ENCODE measurements at regions not wholly inside any gene's neighbourhood (a gene's known extent, or its start where the extent isn't known, plus 50 kb on each side); places are given as distances from the start of the nearest gene placed in this dataset.

GRCh38 chr6:168219804-168220203, 99.8 kb downstream of the DACT2 start:
- H3K36me3 Mint-ChIP-seq (ENCODE audit: insufficient read depth in 1 of 3, low read depth in 3 of 3): no peaks in the 10 kb centered on the region; a peak in 1 of 7 replicates

More at GRCh38 chr6:168219804-168220203, 99.8 kb downstream of the DACT2 start:
- Histone ChIP-seq H3K27ac (ENCODE audit: insufficient read length, low read depth, low read length) (no peak overlapping the region), H3K56ac (ENCODE audit: insufficient read length, low read depth, low read length) (no peak overlapping the region), H2AFZ (ENCODE audit: low read length) (no peak overlapping the region), H3T11ph (ENCODE audit: low read length) (no peak overlapping the region), H3K14ac (ENCODE audit: insufficient read depth, low read length) (no peak overlapping the region; the same call in 1 of the 2 replicates), H3K27me3 (ENCODE audit: insufficient read depth, low read length) (no peaks in the 10 kb centered on the region), H2BK5ac (ENCODE audit: insufficient read length, low read length) (no peak overlapping the region), H3K4me1 (ENCODE audit: insufficient read depth, low read length) (peaks cover 3% of the 10 kb centered on the region; the same call in 1 of the 2 replicates), H3K79me1 (ENCODE audit: insufficient read depth, low read depth, low read length, poor library complexity, severe bottlenecking) (no peaks in the 10 kb centered on the region), H3K23ac (ENCODE audit: insufficient read length, low read depth, low read length) (no peak overlapping the region), H3K9ac (ENCODE audit: extremely low read depth, insufficient read length, low read length) (no peak overlapping the region), H2BK120ac (ENCODE audit: low read depth, low read length, poor library complexity, severe bottlenecking) (no peak overlapping the region), H3K9me3 (ENCODE audit: control insufficient read depth, low read depth, low read length) (no peaks in the 10 kb centered on the region), H4K91ac (ENCODE audit: insufficient read length, low read depth, low read length) (no peak overlapping the region), H3K23me2 (ENCODE audit: insufficient read length, low read depth, low read length, poor library complexity, severe bottlenecking) (no peaks in the 10 kb centered on the region), H2BK20ac (ENCODE audit: low read depth, low read length, poor library complexity, severe bottlenecking) (no peak overlapping the region), H4K20me1 (ENCODE audit: control insufficient read depth, insufficient read depth, insufficient read length) (no peaks in the 10 kb centered on the region), H2BK12ac (ENCODE audit: insufficient read length, low read depth, low read length) (no peak overlapping the region), H3K4me2 (ENCODE audit: insufficient read depth, insufficient read length, low read length) (no peak overlapping the region), H3K79me2 (ENCODE audit: insufficient read depth, low read length) (no peaks in the 10 kb centered on the region), H3K4ac (ENCODE audit: low read depth, low read length) (no peak overlapping the region), H4K8ac (replicated peaks; ENCODE audit: insufficient read length, low read depth, low read length) (no peak overlapping the region), H3K18ac (ENCODE audit: insufficient read length, low read depth, low read length) (no peak overlapping the region), H4K5ac (ENCODE audit: insufficient read length, low read depth, low read length) (no peak overlapping the region), H2BK15ac (ENCODE audit: low read depth, low read length) (no peak overlapping the region), H2AK5ac (ENCODE audit: insufficient read length, low read length) (no peak overlapping the region)
- Mint-ChIP-seq H3K9me3 (no peaks in the 10 kb centered on the region), H3K4me3 (no peak overlapping the region), H3K27me3 (ENCODE audit: low read depth) (peaks cover 12% of the 10 kb centered on the region), H3K4me1 (peaks cover 26 to 31% of the 10 kb centered on the region in 2 experiments), H3K27ac (peak overlapping the region in 1 of 3 experiments; percentile 44; a peak in 1 of 7 replicates)
- DNase-seq: no peak
- TF ChIP-seq, protein P1, sequence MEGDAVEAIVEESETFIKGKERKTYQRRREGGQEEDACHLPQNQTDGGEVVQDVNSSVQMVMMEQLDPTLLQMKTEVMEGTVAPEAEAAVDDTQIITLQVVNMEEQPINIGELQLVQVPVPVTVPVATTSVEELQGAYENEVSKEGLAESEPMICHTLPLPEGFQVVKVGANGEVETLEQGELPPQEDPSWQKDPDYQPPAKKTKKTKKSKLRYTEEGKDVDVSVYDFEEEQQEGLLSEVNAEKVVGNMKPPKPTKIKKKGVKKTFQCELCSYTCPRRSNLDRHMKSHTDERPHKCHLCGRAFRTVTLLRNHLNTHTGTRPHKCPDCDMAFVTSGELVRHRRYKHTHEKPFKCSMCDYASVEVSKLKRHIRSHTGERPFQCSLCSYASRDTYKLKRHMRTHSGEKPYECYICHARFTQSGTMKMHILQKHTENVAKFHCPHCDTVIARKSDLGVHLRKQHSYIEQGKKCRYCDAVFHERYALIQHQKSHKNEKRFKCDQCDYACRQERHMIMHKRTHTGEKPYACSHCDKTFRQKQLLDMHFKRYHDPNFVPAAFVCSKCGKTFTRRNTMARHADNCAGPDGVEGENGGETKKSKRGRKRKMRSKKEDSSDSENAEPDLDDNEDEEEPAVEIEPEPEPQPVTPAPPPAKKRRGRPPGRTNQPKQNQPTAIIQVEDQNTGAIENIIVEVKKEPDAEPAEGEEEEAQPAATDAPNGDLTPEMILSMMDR (conservative IDR thresholded peaks at IDR 0.05): no peak
- WGBS (ENCODE audit: extremely low coverage, insufficient read length, low lambda C conversion rate): no CpG with 5 or more reads among the region's 10 CpGs
